GM12878 (cell line): ENCODE measurements at regions not wholly inside any gene's neighbourhood (a gene's known extent, or its start where the extent isn't known, plus 50 kb on each side); places are given as distances from the start of the nearest gene placed in this dataset.

Source experiments
- ATAC-seq: fragments of 200-7000 bp; cut with Tn5 transposase; 3 replicates; pipeline ENCODE4 v1.9.1; 2020; ENCODE audit warnings: mild to moderate bottlenecking, moderate library complexity
- BruUV-seq: library from RNA; stranded (reverse); fragments of 400-500 nt; replicated peaks from 2 replicates; lab custom pipeline; 2021; lab: Mats Ljungman, UMichigan
- CTCF ChIA-PET: fragments of 300-600 bp; sonication (Branson Sonifier 250); formaldehyde crosslinking; extraction: SDS; loops from one replicate; lab custom pipeline; 2021; ENCODE audit warnings: inconsistent platforms; lab: Yijun Ruan, JAX
- POLR2A ChIA-PET: fragments of 350-600 bp; formaldehyde crosslinking; extraction: SDS; loops from one replicate; lab custom pipeline; 2021; ENCODE audit warnings: inconsistent platforms; lab: Charles Lee
- RAD21 ChIA-PET: fragments of 300-600 bp; sonication (Branson Sonifier 250); formaldehyde crosslinking; loops from one replicate; lab custom pipeline; 2023; ENCODE audit warnings: antibody characterized with exemption; ENCODE audit not compliant: unreplicated experiment; lab: Charles Lee
- SMC1A ChIA-PET: fragments of 300-600 bp; sonication (Branson Sonifier 250); formaldehyde crosslinking; loops from one replicate; lab custom pipeline; 2023; ENCODE audit not compliant: unreplicated experiment, uncharacterized antibody; lab: Charles Lee
- DNase-seq: peaks from one replicate; pipeline ENCODE4 v3.0.0-alpha.2; 2011; ENCODE audit warnings: low read depth, low spot score
- FAIRE-seq: peaks from 3 replicates; lab custom pipeline; 2011; peaks lifted over from hg19 to GRCh38; lab: Jason Lieb, UNC
- H2AFZ ChIP-seq: 2 replicates; pipeline ENCODE4 v1.6.0; 2011; ENCODE audit warnings: low read depth, low read length, control low read depth; ENCODE audit not compliant: control insufficient read depth
- H3K27ac ChIP-seq: 2 replicates; pipeline ENCODE4 v1.5.1; 2011; ENCODE audit warnings: control low read depth; ENCODE audit not compliant: control insufficient read depth, insufficient read depth
- H3K27me3 ChIP-seq, 2 experiments: replicated peaks in 1 of 2; 2 replicates each; pipeline versions ENCODE4 v1.6.0 to v1.6.1; 2011; ENCODE audit warnings: low read length in 1 of 2; ENCODE audit not compliant: control insufficient read depth in 2 of 2, insufficient read depth in 2 of 2
- H3K36me3 ChIP-seq, 2 experiments: 2 replicates each; pipeline ENCODE4 v1.5.1; 2011; ENCODE audit warnings: low read length in 1 of 2; ENCODE audit not compliant: control insufficient read depth in 2 of 2, insufficient read depth in 2 of 2
- H3K4me1 ChIP-seq: 2 replicates; pipeline ENCODE4 v1.6.1; 2011; ENCODE audit warnings: mild to moderate bottlenecking, low read length, moderate library complexity, mixed read lengths; ENCODE audit not compliant: control insufficient read depth, insufficient read depth
- H3K4me2 ChIP-seq: 2 replicates; pipeline ENCODE4 v1.6.0; 2011; ENCODE audit warnings: control low read depth; ENCODE audit not compliant: control insufficient read depth, insufficient read depth
- H3K4me3 ChIP-seq: fragments of 200-600 bp; sonication (generic); 2 replicates; pipeline ENCODE4 v1.5.1; 2016
- H3K79me2 ChIP-seq: 2 replicates; pipeline ENCODE4 v1.6.0; 2011; ENCODE audit warnings: low read length; ENCODE audit not compliant: control insufficient read depth, insufficient read depth
- H3K9ac ChIP-seq: 2 replicates; pipeline ENCODE4 v1.8.0; 2011; ENCODE audit warnings: low read length, control low read depth, mixed read lengths; ENCODE audit not compliant: control insufficient read depth, insufficient read depth
- H3K9me3 ChIP-seq: replicated peaks from 3 replicates; pipeline ENCODE4 v1.5.1; 2011; ENCODE audit warnings: mild to moderate bottlenecking, low read length; ENCODE audit not compliant: control insufficient read depth, insufficient read depth
- H4K20me1 ChIP-seq: 2 replicates; pipeline ENCODE4 v1.6.0; 2011; ENCODE audit not compliant: control insufficient read depth, insufficient read depth
- BCL11A ChIP-seq: IDR thresholded peaks from 2 replicates; pipeline ENCODE4 v1.6.1; 2011; ENCODE audit warnings: low read depth, low read length
- EZH2 ChIP-seq: IDR thresholded peaks from 2 replicates; pipeline ENCODE4 v1.6.1; 2012; ENCODE audit warnings: low read depth, mild to moderate bottlenecking, control low read depth, inconsistent platforms, low read length, borderline replicate concordance; ENCODE audit not compliant: control insufficient read depth
- JUNB ChIP-seq: IDR thresholded peaks from 2 replicates; pipeline ENCODE4 v1.6.1; 2016; ENCODE audit warnings: antibody characterized with exemption, mild to moderate bottlenecking
- NR2C2 ChIP-seq: IDR thresholded peaks from 2 replicates; pipeline ENCODE4 v1.6.1; 2011; ENCODE audit warnings: borderline replicate concordance, low read depth; ENCODE audit not compliant: control insufficient read depth, insufficient read length
- PAX8 ChIP-seq: fragments of 450-650 bp; IDR thresholded peaks from 2 replicates; pipeline ENCODE4 v1.6.1; 2017; ENCODE audit warnings: mild to moderate bottlenecking, moderate library complexity
- PKNOX1 ChIP-seq: fragments of 450-650 bp; IDR thresholded peaks from 2 replicates; pipeline ENCODE4 v1.6.1; 2016; ENCODE audit warnings: mild to moderate bottlenecking
- SREBF2 ChIP-seq: IDR thresholded peaks from 2 replicates; pipeline ENCODE4 v1.6.1; 2012; ENCODE audit warnings: mild to moderate bottlenecking, low read length
- YBX1 ChIP-seq: fragments of 450-650 bp; IDR thresholded peaks from 2 replicates; pipeline ENCODE4 v1.6.1; 2016; ENCODE audit warnings: antibody characterized with exemption
- ZBTB4 ChIP-seq: fragments of 450-650 bp; formaldehyde crosslinking; IDR thresholded peaks from 2 replicates; pipeline ENCODE4 v1.4.0; 2022; ENCODE audit warnings: mild to moderate bottlenecking, moderate library complexity
- ZNF217 ChIP-seq: fragments of 450-650 bp; IDR thresholded peaks from 2 replicates; pipeline ENCODE4 v1.6.1; 2017; ENCODE audit warnings: antibody characterized with exemption, mild to moderate bottlenecking
- WGBS: methylation state at CpG from one replicate; pipeline ENCODE4 v1.1.6; 2016; ENCODE audit warnings: low lambda C conversion rate; ENCODE audit not compliant: insufficient replicate concordance, insufficient coverage; ENCODE audit errors: missing lambda C conversion rate; 5-methylcytosine and 5-hydroxymethylcytosine counted together
- in situ Hi-C: fragments of 300-500 bp; cut with MboI; formaldehyde crosslinking; loops from 9 replicates; pipeline ENCODE4 v1.14.3; 2018; ENCODE audit warnings: mixed read lengths
- intact Hi-C: fragments of 100-400 bp; cut with micrococcal nuclease; formaldehyde crosslinking; loops from one replicate; pipeline ENCODE4 v1.14.2; 2022; ENCODE audit not compliant: unreplicated experiment
- TF ChIP-seq, protein P1 (sequence below): fragments of 450-650 bp; IDR thresholded peaks from 2 replicates; pipeline ENCODE4 v1.6.1; 2016; ENCODE audit warnings: mild to moderate bottlenecking

GRCh38 chr12:30578426-30578825 lies 117.2 kb downstream of the IPO8 start:
- POLR2A ChIA-PET, result no interaction called here
- Histone ChIP-seq H3K9me3 (no peaks in the 10 kb centered on the region), H3K9ac (no peak overlapping the region), H3K36me3 (no peaks in the 10 kb centered on the region), H3K79me2 (no peaks in the 10 kb centered on the region), H4K20me1 (no peaks in the 10 kb centered on the region), H2AFZ (no peak overlapping the region), H3K27me3 (no peaks in the 10 kb centered on the region), H3K4me3 (no peak overlapping the region), H3K4me1 (no peaks in the 10 kb centered on the region), H3K27ac (no peak overlapping the region), H3K4me2 (no peak overlapping the region)
- in situ Hi-C loops (no loop called here), intact Hi-C loops (no loop called here)
- CTCF ChIA-PET, result no interaction called here
- SMC1A ChIA-PET, result no interaction called here
- FAIRE-seq (no peak), ATAC-seq (no peak), DNase-seq (no peak)
- 81% methylated on average over 5 of the region's 5 CpGs for WGBS
- TF ChIP-seq YBX1, result no peak
- no peak for TF ChIP-seq SREBF2
- TF ChIP-seq JUNB, result no peak
- TF ChIP-seq BCL11A, result no peak
- RAD21 ChIA-PET, result no interaction called here
- BruUV-seq, result no TSS peak

- no peak overlapping the region for H3K4me3 ChIP-seq
- H3K36me3 ChIP-seq, result no peaks in the 10 kb centered on the region
- H4K20me1 ChIP-seq, result no peaks in the 10 kb centered on the region
- no peak for FAIRE-seq
- intact Hi-C loops, result no loop called here
- H3K9ac ChIP-seq, result no peak overlapping the region
- RAD21 ChIA-PET, result no interaction called here
- 60% methylated on average over 1 of the region's 1 CpG for WGBS
- BruUV-seq, result no TSS peak
- in situ Hi-C loops, result no loop called here
- H3K27me3 ChIP-seq, result no peaks in the 10 kb centered on the region
- no peaks in the 10 kb centered on the region for H3K79me2 ChIP-seq
- DNase-seq, result no peak
- no peak for ATAC-seq
- H3K4me2 ChIP-seq, result no peak overlapping the region
- no peaks in the 10 kb centered on the region for H3K4me1 ChIP-seq
- H2AFZ ChIP-seq, result no peak overlapping the region
- POLR2A ChIA-PET, result no interaction called here
- no peak overlapping the region for H3K27ac ChIP-seq
- H3K9me3 ChIP-seq, result no peaks in the 10 kb centered on the region
- CTCF ChIA-PET, result no interaction called here
- SMC1A ChIA-PET, result interaction anchor here (0.7 kb wide), 1 partner anchor 64 kb away, joined by 4 read pairs; no protein-coding TSS in a partner anchor
- no peak for TF ChIP-seq ZNF217
- no peak for TF ChIP-seq EZH2
- no peak for TF ChIP-seq ZBTB4 (CRISPR knock-in tag)
- TF ChIP-seq PAX8, result no peak
- TF ChIP-seq NR2C2, result no peak
- TF ChIP-seq PKNOX1, result no peak
- TF ChIP-seq, protein P1, sequence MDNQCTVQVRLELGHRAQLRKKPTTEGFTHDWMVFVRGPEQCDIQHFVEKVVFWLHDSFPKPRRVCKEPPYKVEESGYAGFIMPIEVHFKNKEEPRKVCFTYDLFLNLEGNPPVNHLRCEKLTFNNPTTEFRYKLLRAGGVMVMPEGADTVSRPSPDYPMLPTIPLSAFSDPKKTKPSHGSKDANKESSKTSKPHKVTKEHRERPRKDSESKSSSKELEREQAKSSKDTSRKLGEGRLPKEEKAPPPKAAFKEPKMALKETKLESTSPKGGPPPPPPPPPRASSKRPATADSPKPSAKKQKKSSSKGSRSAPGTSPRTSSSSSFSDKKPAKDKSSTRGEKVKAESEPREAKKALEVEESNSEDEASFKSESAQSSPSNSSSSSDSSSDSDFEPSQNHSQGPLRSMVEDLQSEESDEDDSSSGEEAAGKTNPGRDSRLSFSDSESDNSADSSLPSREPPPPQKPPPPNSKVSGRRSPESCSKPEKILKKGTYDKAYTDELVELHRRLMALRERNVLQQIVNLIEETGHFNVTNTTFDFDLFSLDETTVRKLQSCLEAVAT, result no peak
These were observed 122.5 kb downstream of the IPO8 start for GRCh38 chr12:30573145-30573544.
